ENCODE measurements at regions not wholly inside any gene's neighbourhood (a gene's known extent, or its start where the extent isn't known, plus 50 kb on each side); places are given as distances from the start of the nearest gene placed in this dataset.
"Not testable (repeated sequence)": the region's sequence is repeated elsewhere in the genome, so short reads cannot be mapped to it uniquely, and the experiment has no call there.

GRCh38 chr3:95240395-95240794, 1177.5 kb downstream of the NSUN3 start:
- no peak overlapping the region for H2BK5ac ChIP-seq (ENCODE audit: low read length)
- H3K23ac ChIP-seq (ENCODE audit: low read depth, low read length, poor library complexity), result no peak overlapping the region
- no peak overlapping the region for H3K18ac ChIP-seq (ENCODE audit: low read length)
- H3K4ac ChIP-seq (ENCODE audit: low read length), result no peak overlapping the region
- no peak overlapping the region for H4K91ac ChIP-seq (ENCODE audit: low read depth, low read length, poor library complexity)
- H3K36me3 ChIP-seq (replicated peaks in 1 of 2; ENCODE audit: control insufficient read depth in 2 of 2, insufficient read depth in 2 of 2, low read length in 2 of 2), result no peaks in the 10 kb centered on the region
- H3K79me1 ChIP-seq (ENCODE audit: low read depth, low read length), result no peaks in the 10 kb centered on the region
- H2AFZ ChIP-seq (ENCODE audit: low read length), result no peak overlapping the region
- no peak overlapping the region for H2BK120ac ChIP-seq (ENCODE audit: low read depth, low read length)
- no peak overlapping the region for H3K9ac ChIP-seq (ENCODE audit: low read depth, low read length, poor library complexity)
- no peak overlapping the region for H2BK12ac ChIP-seq (ENCODE audit: low read length)
- H3K4me2 ChIP-seq (ENCODE audit: insufficient read depth, low read length, poor library complexity, severe bottlenecking), result no peak overlapping the region
- no peak overlapping the region for H3K27ac ChIP-seq (replicated peaks; ENCODE audit: low read length)
- H3K27me3 ChIP-seq (ENCODE audit: control insufficient read depth in 3 of 3, insufficient read depth in 3 of 3, low read depth in 1 of 3, low read length in 3 of 3), result no peaks in the 10 kb centered on the region
- no peaks in the 10 kb centered on the region for H3K9me3 ChIP-seq (replicated peaks in 1 of 2; ENCODE audit: control insufficient read depth in 2 of 2, insufficient read depth in 1 of 2, low read depth in 1 of 2, low read length in 2 of 2)
- no peak for DNase-seq (ENCODE audit: low spot score)
- H4K8ac ChIP-seq (ENCODE audit: low read depth, low read length), result no peak overlapping the region
- no peak overlapping the region for H2AK5ac ChIP-seq (ENCODE audit: low read depth, low read length)
- H3K14ac ChIP-seq (ENCODE audit: low read length), result no peak overlapping the region
- WGBS, 2 donors (ENCODE audit: extremely low coverage in 2 of 2, insufficient read length in 2 of 2, insufficient replicate concordance in 1 of 2), result no CpG with 5 or more reads among the region's 2 CpGs
- H2BK15ac ChIP-seq (ENCODE audit: low read length), result no peak overlapping the region
- H3K4me1 ChIP-seq (ENCODE audit: control insufficient read depth in 2 of 2, insufficient read depth in 1 of 2, low read depth in 1 of 2, low read length in 2 of 2), result no peaks in the 10 kb centered on the region
- H3K4me3 ChIP-seq (ENCODE audit: low read length in 2 of 2), result no peak overlapping the region

GRCh38 chr3:95241256-95241655, 1178.4 kb downstream of the NSUN3 start:
- H2AFZ ChIP-seq (ENCODE audit: low read length), result peak overlapping the region; percentile 7
- not testable (repeated sequence) for H3K18ac ChIP-seq (ENCODE audit: low read length); H2BK12ac ChIP-seq (ENCODE audit: low read length); H3K4me1 ChIP-seq (ENCODE audit: control insufficient read depth in 2 of 2, insufficient read depth in 1 of 2, low read depth in 1 of 2, low read length in 2 of 2); H4K91ac ChIP-seq (ENCODE audit: low read depth, low read length, poor library complexity); H2BK5ac ChIP-seq (ENCODE audit: low read length); H3K4me2 ChIP-seq (ENCODE audit: insufficient read depth, low read length, poor library complexity, severe bottlenecking); H3K14ac ChIP-seq (ENCODE audit: low read length); H3K79me1 ChIP-seq (ENCODE audit: low read depth, low read length); H3K4ac ChIP-seq (ENCODE audit: low read length); H2BK120ac ChIP-seq (ENCODE audit: low read depth, low read length); H3K4me3 ChIP-seq (ENCODE audit: low read length in 2 of 2); H2BK15ac ChIP-seq (ENCODE audit: low read length); H3K23ac ChIP-seq (ENCODE audit: low read depth, low read length, poor library complexity); H2AK5ac ChIP-seq (ENCODE audit: low read depth, low read length); H3K27ac ChIP-seq (replicated peaks; ENCODE audit: low read length); H4K8ac ChIP-seq (ENCODE audit: low read depth, low read length); H3K27me3 ChIP-seq (ENCODE audit: control insufficient read depth in 3 of 3, insufficient read depth in 3 of 3, low read depth in 1 of 3, low read length in 3 of 3); H3K9me3 ChIP-seq (replicated peaks in 1 of 2; ENCODE audit: control insufficient read depth in 2 of 2, insufficient read depth in 1 of 2, low read depth in 1 of 2, low read length in 2 of 2); H3K36me3 ChIP-seq (replicated peaks in 1 of 2; ENCODE audit: control insufficient read depth in 2 of 2, insufficient read depth in 2 of 2, low read length in 2 of 2); H3K9ac ChIP-seq (ENCODE audit: low read depth, low read length, poor library complexity); DNase-seq (ENCODE audit: low spot score)
- no CpG with 5 or more reads among the region's 9 CpGs for WGBS, 2 donors (ENCODE audit: extremely low coverage in 2 of 2, insufficient read length in 2 of 2, insufficient replicate concordance in 1 of 2)

GRCh38 chr3:95246413-95246812, 1183.6 kb downstream of the NSUN3 start:
- no peak overlapping the region for H4K91ac ChIP-seq (ENCODE audit: low read depth, low read length, poor library complexity)
- no peak overlapping the region for H3K23ac ChIP-seq (ENCODE audit: low read depth, low read length, poor library complexity)
- no CpG with 5 or more reads among the region's 5 CpGs for WGBS, 2 donors (ENCODE audit: extremely low coverage in 2 of 2, insufficient read length in 2 of 2, insufficient replicate concordance in 1 of 2)
- no peak overlapping the region for H3K18ac ChIP-seq (ENCODE audit: low read length)
- H3K4ac ChIP-seq (ENCODE audit: low read length), result no peak overlapping the region
- no peak overlapping the region for H3K4me2 ChIP-seq (ENCODE audit: insufficient read depth, low read length, poor library complexity, severe bottlenecking)
- H2BK5ac ChIP-seq (ENCODE audit: low read length), result no peak overlapping the region
- H3K14ac ChIP-seq (ENCODE audit: low read length), result no peak overlapping the region
- no peaks in the 10 kb centered on the region for H3K36me3 ChIP-seq (replicated peaks in 1 of 2; ENCODE audit: control insufficient read depth in 2 of 2, insufficient read depth in 2 of 2, low read length in 2 of 2)
- H3K27ac ChIP-seq (replicated peaks; ENCODE audit: low read length), result no peak overlapping the region
- H2AK5ac ChIP-seq (ENCODE audit: low read depth, low read length), result no peak overlapping the region
- H4K8ac ChIP-seq (ENCODE audit: low read depth, low read length), result no peak overlapping the region
- no peak overlapping the region for H3K4me3 ChIP-seq (ENCODE audit: low read length in 2 of 2)
- H2BK12ac ChIP-seq (ENCODE audit: low read length), result no peak overlapping the region
- H3K27me3 ChIP-seq (ENCODE audit: control insufficient read depth in 3 of 3, insufficient read depth in 3 of 3, low read depth in 1 of 3, low read length in 3 of 3), result no peaks in the 10 kb centered on the region
- H2AFZ ChIP-seq (ENCODE audit: low read length), result no peak overlapping the region
- no peaks in the 10 kb centered on the region for H3K4me1 ChIP-seq (ENCODE audit: control insufficient read depth in 2 of 2, insufficient read depth in 1 of 2, low read depth in 1 of 2, low read length in 2 of 2)
- no peaks in the 10 kb centered on the region for H3K9me3 ChIP-seq (replicated peaks in 1 of 2; ENCODE audit: control insufficient read depth in 2 of 2, insufficient read depth in 1 of 2, low read depth in 1 of 2, low read length in 2 of 2)
- H2BK15ac ChIP-seq (ENCODE audit: low read length), result no peak overlapping the region
- DNase-seq (ENCODE audit: low spot score), result no peak
- H3K79me1 ChIP-seq (ENCODE audit: low read depth, low read length), result no peaks in the 10 kb centered on the region
- no peak overlapping the region for H2BK120ac ChIP-seq (ENCODE audit: low read depth, low read length)
- no peak overlapping the region for H3K9ac ChIP-seq (ENCODE audit: low read depth, low read length, poor library complexity)

GRCh38 chr3:95254061-95254460, 1191.2 kb downstream of the NSUN3 start:
- Histone ChIP-seq H3K36me3 (replicated peaks in 1 of 2; ENCODE audit: control insufficient read depth in 2 of 2, insufficient read depth in 2 of 2, low read length in 2 of 2) (no peaks in the 10 kb centered on the region), H2BK12ac (ENCODE audit: low read length) (no peak overlapping the region)

More at GRCh38 chr3:95254061-95254460, 1191.2 kb downstream of the NSUN3 start:
- H3K4me3 ChIP-seq (ENCODE audit: low read length in 2 of 2), result no peak overlapping the region
- no peak overlapping the region for H2AK5ac ChIP-seq (ENCODE audit: low read depth, low read length)
- H4K91ac ChIP-seq (ENCODE audit: low read depth, low read length, poor library complexity), result no peak overlapping the region
- H3K18ac ChIP-seq (ENCODE audit: low read length), result no peak overlapping the region
- no peak overlapping the region for H3K4me2 ChIP-seq (ENCODE audit: insufficient read depth, low read length, poor library complexity, severe bottlenecking)
- H3K4me1 ChIP-seq (ENCODE audit: control insufficient read depth in 2 of 2, insufficient read depth in 1 of 2, low read depth in 1 of 2, low read length in 2 of 2), result no peaks in the 10 kb centered on the region
- DNase-seq (ENCODE audit: low spot score), result no peak
- no peak overlapping the region for H2BK5ac ChIP-seq (ENCODE audit: low read length)
- H3K9ac ChIP-seq (ENCODE audit: low read depth, low read length, poor library complexity), result no peak overlapping the region
- no peaks in the 10 kb centered on the region for H3K9me3 ChIP-seq (replicated peaks in 1 of 2; ENCODE audit: control insufficient read depth in 2 of 2, insufficient read depth in 1 of 2, low read depth in 1 of 2, low read length in 2 of 2)
- no peak overlapping the region for H3K23ac ChIP-seq (ENCODE audit: low read depth, low read length, poor library complexity)
- no peak overlapping the region for H3K27ac ChIP-seq (replicated peaks; ENCODE audit: low read length)
- H3K79me1 ChIP-seq (ENCODE audit: low read depth, low read length), result no peaks in the 10 kb centered on the region
- no peak overlapping the region for H4K8ac ChIP-seq (ENCODE audit: low read depth, low read length)
- no peak overlapping the region for H3K4ac ChIP-seq (ENCODE audit: low read length)
- no peak overlapping the region for H2AFZ ChIP-seq (ENCODE audit: low read length)
- H3K14ac ChIP-seq (ENCODE audit: low read length), result no peak overlapping the region
- no peak overlapping the region for H2BK120ac ChIP-seq (ENCODE audit: low read depth, low read length)
- no peak overlapping the region for H2BK15ac ChIP-seq (ENCODE audit: low read length)
- H3K27me3 ChIP-seq (ENCODE audit: control insufficient read depth in 3 of 3, insufficient read depth in 3 of 3, low read depth in 1 of 3, low read length in 3 of 3), result no peaks in the 10 kb centered on the region

Measured in neuronal stem cell (in vitro differentiated cells).